NT2/D1 (cell line): ENCODE measurements at regions not wholly inside any gene's neighbourhood (a gene's known extent, or its start where the extent isn't known, plus 50 kb on each side); places are given as distances from the start of the nearest gene placed in this dataset.

Experiments used
- SUZ12 ChIP-seq: IDR thresholded peaks from 2 replicates; pipeline ENCODE4 v1.6.1; 2011; ENCODE audit not compliant: insufficient read length, insufficient read depth; ENCODE audit errors: extremely low read depth
- YY1 ChIP-seq: IDR thresholded peaks from 2 replicates; pipeline ENCODE4 v1.6.1; 2011; ENCODE audit not compliant: insufficient read length, insufficient read depth

DNA sequence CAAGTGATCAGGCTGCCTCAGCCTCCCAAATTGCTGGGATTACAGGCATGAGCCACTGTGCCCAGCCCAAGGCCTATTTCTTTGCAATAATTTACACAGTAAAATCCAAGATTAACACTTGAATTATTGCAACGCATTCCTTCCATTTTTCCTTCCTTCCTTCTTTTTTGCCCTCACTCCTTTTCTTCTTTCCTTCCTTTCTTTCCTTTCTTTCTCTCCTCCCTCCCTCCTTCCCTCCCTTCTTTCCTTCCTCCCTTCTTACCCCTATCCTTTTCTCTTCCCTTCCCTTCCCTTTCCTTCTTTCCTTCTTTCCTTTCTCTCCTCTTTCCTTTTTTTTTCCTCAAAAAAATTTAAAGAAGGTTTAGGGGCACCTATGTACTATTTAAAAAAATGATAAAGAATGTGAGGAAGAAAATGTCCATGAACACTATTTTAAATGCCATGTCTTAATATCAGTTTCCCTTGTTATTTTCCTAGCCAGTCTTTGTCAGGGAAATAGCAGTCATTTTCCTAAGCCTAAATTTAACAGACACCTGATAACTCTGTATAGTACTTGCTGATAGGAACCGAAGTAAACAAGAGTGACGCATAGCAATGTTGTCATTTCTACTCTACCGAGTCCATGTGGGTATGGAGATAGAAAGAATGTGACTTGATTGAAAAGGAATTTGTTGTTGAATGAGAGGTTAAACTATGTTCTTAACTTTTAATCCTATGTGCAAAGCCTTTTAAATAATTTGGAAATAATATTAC, 79.8 kb upstream of the HMCN1 start:
- no peak for TF ChIP-seq YY1
- no peak for TF ChIP-seq SUZ12
